Right ventricle myocardium superior (tissue), 1 donor: ENCODE measurements at regions not wholly inside any gene's neighbourhood (a gene's known extent, or its start where the extent isn't known, plus 50 kb on each side); places are given as distances from the start of the nearest gene placed in this dataset.
"Not testable (repeated sequence)": the region's sequence is repeated elsewhere in the genome, so short reads cannot be mapped to it uniquely, and the experiment has no call there.

Experiments
- ATAC-seq: fragments of 200-7000 bp; cut with Tn5 transposase; one replicate; pipeline ENCODE4 v1.9.1; 2020; ENCODE audit warnings: mild to moderate bottlenecking; ENCODE audit not compliant: poor library complexity
- DNase-seq: peaks from one replicate; pipeline ENCODE4 v3.0.0-alpha.2; 2020
- intact Hi-C: fragments of 100-400 bp; cut with DNase I; formaldehyde crosslinking; loops from one replicate; pipeline ENCODE4 v1.11.2; 2022
- donor health status: DM: no; HTN: yes; CAD: no; lungs with severe emphysema.

DNA sequence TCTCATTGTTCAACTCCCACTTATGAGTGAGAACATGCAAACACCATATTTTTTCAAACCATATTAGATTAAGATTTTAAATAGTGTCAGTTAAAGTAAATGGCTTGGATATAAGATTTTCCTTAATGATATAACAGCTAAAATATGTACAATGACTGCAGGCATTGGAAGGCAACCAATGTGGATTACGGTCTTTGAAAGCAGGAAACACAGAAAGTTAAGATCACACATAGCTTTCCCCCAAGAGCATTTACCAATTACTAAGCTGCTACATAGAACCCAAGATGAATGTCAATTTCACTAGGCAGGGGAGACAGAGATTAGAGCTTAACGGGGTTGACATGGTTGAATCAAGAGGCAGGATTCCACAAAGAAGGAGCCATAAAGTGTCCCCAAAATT is 173.2 kb upstream of the TRPC4 start:
- ATAC-seq (no peak), DNase-seq (no peak)
- intact Hi-C loops, result no loop called here

GRCh38 chr13:38024431-38024830 is 154.9 kb upstream of the TRPC4 start:
- intact Hi-C loops, result no loop called here
- no peak for ATAC-seq

DNA sequence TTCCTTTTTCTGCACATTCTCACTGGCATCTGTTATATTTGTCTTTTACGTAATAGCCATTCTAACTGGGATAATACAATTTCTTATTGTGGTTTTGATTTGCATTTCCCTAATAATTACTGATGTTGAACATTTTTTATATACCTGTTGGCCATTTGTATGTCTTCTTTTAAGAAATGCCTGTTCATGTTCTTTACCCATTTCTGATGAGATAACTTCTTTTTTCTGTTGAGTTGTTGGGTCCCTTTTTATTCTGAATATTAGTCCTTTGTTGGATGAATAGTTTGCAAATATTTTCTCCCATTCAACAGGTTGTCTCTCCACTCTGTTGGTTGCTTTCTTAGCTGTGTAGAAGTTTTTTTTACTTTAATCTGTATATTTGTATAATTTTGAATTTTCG is 147.7 kb upstream of the TRPC4 start:
- intact Hi-C loops, result no loop called here

More at GRCh38 chr13:38024431-38024830, 154.9 kb upstream of the TRPC4 start:
- DNase-seq, result no peak

DNA sequence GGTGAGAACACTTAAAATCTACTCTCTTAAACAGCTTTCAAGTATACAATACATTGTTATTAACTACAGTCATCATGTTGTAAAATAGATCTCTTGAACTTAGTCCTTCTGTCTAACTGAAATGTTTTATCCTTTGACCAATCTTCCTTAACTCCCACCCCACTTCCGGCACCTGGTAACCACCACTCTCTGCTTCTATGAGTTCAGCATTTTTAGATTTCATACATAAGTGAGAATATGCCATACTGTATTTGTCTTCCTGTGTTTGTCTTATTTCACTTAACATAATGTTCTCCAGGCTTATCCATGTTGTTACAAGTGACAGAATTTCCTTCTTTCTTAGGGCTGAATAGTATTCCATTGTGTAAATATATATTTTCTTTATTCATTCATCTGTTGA is 144.1 kb upstream of the TRPC4 start:
- intact Hi-C loops, result no loop called here
- no peak for ATAC-seq
- DNase-seq, result no peak

More for the DNA sequence above, 147.7 kb upstream of the TRPC4 start:
- DNase-seq (no peak), ATAC-seq (no peak)

GRCh38 chr13:38012096-38012495 is 142.5 kb upstream of the TRPC4 start:
- DNase-seq (no peak), ATAC-seq (no peak)
- intact Hi-C loops, result no loop called here

DNA sequence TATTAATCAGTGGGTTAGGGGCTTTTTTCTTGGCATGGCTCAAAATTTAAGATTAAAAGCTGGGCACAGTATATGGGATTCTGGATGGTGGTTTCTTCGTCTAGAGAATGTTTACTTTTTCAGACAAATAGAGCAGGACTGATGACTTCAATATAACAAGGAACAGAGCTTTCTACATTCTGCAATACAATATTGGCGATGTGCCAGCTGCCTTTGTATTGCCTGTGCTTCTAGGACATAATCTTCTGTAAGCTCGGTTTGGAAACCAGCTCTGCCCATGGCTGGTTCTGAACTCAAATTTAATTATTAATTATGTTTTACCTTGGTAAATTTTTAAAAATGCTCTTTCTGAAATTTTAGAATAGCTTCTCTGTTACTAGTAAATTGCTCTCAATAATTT is 139.1 kb upstream of the TRPC4 start:
- intact Hi-C loops, result no loop called here
- no peak for ATAC-seq
- no peak for DNase-seq

GRCh38 chr13:38002606-38003005 is 133.0 kb upstream of the TRPC4 start:
- no peak for ATAC-seq
- intact Hi-C loops, result no loop called here
- DNase-seq, result no peak

DNA sequence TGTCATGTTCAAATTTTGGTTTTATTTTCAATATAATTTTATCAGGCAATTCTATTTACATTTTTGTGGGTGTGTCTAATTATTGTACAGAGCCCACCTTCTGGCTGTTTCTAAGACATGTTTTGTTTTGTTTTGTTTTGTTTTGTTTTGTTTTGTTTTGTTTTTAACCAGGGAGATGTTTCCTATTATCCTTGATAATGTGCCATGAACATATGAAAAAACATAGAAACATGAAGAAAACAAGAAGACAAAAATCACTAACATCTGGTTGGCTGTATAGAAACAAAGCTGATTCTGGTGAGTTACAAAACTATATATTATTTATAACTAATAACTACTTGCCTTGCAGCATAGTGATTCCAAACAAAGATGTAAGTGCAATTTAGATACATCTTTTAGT is 128.1 kb upstream of the TRPC4 start:
- ATAC-seq, result no peak
- DNase-seq, result no peak
- intact Hi-C loops, result no loop called here

GRCh38 chr13:37995092-37995491 is 125.5 kb upstream of the TRPC4 start:
- intact Hi-C loops, result no loop called here
- ATAC-seq, result no peak
- DNase-seq, result no peak

DNA sequence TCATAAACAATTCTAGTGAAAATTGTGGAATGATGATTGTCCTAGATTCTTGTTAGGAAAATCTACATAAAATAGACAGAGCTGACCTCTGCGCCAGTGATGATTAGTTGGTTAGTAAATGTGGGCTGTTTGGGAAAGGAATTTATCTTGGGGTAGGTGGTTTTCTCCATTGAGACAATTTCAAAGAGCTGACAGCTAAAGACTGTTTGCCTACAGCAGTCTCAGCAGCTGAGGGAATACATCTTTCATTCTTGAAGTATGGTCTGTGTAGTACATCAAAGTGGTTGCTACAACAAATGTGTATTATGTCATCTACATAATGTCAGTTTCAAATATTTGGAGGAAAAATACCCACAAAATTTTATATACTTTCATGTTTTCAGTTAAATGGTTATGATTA is 117.2 kb upstream of the TRPC4 start:
- ATAC-seq (no peak), DNase-seq (no peak)
- intact Hi-C loops, result no loop called here

GRCh38 chr13:37985281-37985680 is 115.7 kb upstream of the TRPC4 start:
- ATAC-seq, result no peak
- no peak for DNase-seq
- intact Hi-C loops, result no loop called here

GRCh38 chr13:37984357-37984756 is 114.8 kb upstream of the TRPC4 start:
- intact Hi-C loops, result no loop called here
- DNase-seq, result no peak
- ATAC-seq, result no peak

GRCh38 chr13:37981932-37982331 is 112.4 kb upstream of the TRPC4 start:
- intact Hi-C loops, result no loop called here
- no peak for DNase-seq

DNA sequence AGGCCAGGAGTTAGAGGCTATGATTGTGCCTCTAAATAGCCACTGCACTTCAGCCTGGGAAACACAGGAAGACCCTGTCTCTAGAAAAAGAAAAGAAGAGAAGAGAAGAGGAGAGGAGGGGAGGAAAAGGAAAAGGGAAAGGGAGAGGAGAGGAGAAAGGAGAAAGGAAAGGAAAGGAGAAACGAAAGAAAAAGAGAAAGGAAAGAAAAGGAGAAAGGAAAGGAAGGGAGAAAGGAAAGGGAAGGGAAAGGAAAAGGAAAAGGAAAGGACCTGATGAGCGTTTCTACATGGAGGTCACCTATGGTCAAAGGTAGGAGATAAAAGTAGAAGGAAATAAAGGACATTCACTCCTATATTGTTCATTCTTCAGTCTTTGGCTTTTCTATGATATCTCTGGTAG is 109.1 kb upstream of the TRPC4 start:
- ATAC-seq (no peak), DNase-seq (no peak)
- intact Hi-C loops, result no loop called here

More at GRCh38 chr13:37981932-37982331, 112.4 kb upstream of the TRPC4 start:
- no peak for ATAC-seq

DNA sequence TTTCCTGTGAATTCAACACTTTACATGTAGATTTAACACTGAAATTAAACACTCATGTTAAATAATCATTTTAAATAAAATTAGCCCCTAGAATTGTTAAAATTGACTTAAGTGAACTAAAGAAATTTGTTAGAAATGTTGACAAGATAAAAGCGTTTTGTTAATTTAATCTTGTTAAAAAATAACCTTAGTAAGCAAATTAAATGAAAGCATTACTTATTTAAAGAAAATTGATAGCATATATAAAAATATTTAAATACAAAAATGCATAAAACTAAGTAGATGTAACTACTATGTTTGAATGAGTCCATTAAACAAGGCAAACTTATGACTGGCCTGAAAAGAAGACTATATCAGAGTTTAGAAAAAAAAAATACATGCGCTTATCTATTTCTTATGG is 99.0 kb upstream of the TRPC4 start:
- intact Hi-C loops, result no loop called here

GRCh38 chr13:37966266-37966665 is 96.7 kb upstream of the TRPC4 start:
- ATAC-seq (no peak), DNase-seq (no peak)
- intact Hi-C loops, result no loop called here

More for the DNA sequence above, 99.0 kb upstream of the TRPC4 start:
- DNase-seq, result no peak
- ATAC-seq, result no peak

- DNase-seq (no peak), ATAC-seq (no peak)
- intact Hi-C loops, result no loop called here
These were observed 90.9 kb upstream of the TRPC4 start for GRCh38 chr13:37960427-37960826.

- intact Hi-C loops, result no loop called here
- ATAC-seq (no peak), DNase-seq (no peak)
These were observed 89.7 kb upstream of the TRPC4 start for GRCh38 chr13:37959284-37959683.

DNA sequence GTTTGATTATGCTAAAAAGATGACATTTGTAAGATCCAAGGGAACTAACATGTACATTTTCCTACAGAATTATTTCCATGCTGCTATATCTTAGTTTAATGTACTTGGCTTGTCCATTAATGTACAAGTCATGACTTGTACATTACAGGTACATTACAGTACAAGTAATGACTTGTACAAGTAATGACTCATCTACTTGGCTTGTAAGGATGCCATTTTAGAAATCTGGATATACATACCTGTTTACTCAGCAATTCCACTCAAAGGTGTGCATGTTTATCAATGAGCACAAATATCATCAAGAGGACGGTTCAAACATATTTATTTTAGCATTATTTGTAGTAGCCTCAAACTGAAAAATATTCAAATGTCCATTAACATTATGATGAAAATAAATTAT is 87.0 kb upstream of the TRPC4 start:
- intact Hi-C loops, result no loop called here
- ATAC-seq, result no peak
- DNase-seq, result no peak

GRCh38 chr13:37954597-37954996 is 85.0 kb upstream of the TRPC4 start:
- ATAC-seq, intact Hi-C loops, DNase-seq: not testable (repeated sequence)

DNA sequence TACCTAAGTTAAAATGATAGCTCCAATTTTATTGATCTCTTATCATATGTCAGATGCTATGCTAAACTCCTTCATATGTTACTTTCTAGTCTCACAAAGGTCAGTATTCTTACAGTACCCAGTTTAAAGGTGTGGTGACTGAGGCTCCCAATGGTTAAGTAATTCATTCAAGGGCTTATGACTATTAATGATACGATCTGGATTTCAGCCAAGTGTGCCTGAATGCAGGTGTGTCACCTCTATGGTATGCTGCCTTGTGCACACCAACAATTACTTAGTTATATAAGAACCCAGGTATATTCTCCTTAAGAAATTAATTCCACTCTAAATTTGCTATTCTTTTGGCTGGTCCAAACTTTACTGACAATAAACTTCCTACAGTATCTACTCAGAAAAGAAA is 84.6 kb upstream of the TRPC4 start:
- no peak for ATAC-seq
- no peak for DNase-seq
- intact Hi-C loops, result no loop called here

DNA sequence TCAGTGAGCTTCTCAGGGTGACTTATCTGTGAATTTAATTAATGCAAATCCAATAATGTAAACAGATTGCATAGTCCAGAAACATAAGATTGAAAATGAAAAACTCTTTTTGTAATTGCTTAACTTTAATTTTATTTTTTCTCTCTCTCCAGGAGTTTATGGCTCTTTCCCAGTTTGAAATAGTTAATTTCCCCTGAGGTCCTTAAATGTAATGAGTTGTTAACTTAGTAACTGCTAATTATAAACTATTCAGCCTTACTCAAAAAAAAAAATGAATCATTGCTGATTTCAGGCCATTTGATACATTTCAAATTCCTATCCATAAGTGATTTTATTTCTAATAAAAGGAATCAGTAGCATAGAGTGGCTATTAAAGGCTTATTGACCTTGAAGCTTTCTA is 84.1 kb upstream of the TRPC4 start:
- no peak for ATAC-seq
- DNase-seq, result no peak
- intact Hi-C loops, result no loop called here
